Esophagus muscularis mucosa (tissue), 4 donors: ENCODE measurements at regions not wholly inside any gene's neighbourhood (a gene's known extent, or its start where the extent isn't known, plus 50 kb on each side); places are given as distances from the start of the nearest gene placed in this dataset.

Source experiments
- DNase-seq: peaks from one replicate; pipeline ENCODE4 v3.0.0-alpha.2; 2017; ENCODE audit errors: extremely low spot score
- H3K27ac ChIP-seq, 4 donors: fragments of 200-600 bp; sonication (generic); replicated peaks in 1 of 4; 1 replicate in 3 of 4; 2 replicates in 1 of 4; pipeline ENCODE4 v1.5.1; 2016 to 2019; ENCODE audit warnings: mild to moderate bottlenecking in 1 of 4
- H3K27me3 ChIP-seq, 4 donors: fragments of 200-600 bp; sonication (generic); one replicate each; pipeline versions ENCODE4 v1.5.1 to v1.6.0; 2016 to 2019
- H3K36me3 ChIP-seq, 4 donors: fragments of 200-600 bp; sonication (generic); one replicate each; pipeline ENCODE4 v1.5.1; 2016 to 2019
- H3K4me1 ChIP-seq, 4 donors: fragments of 200-600 bp; sonication (generic); one replicate each; pipeline ENCODE4 v1.5.1; 2016 to 2019
- H3K4me3 ChIP-seq, 4 donors: fragments of 200-600 bp; sonication (generic); 1 replicate in 2 of 4; 2 replicates in 2 of 4; pipeline ENCODE4 v1.5.1; 2016 to 2019; ENCODE audit warnings: mild to moderate bottlenecking in 4 of 4, moderate library complexity in 1 of 4
- H3K9me3 ChIP-seq, 4 donors: fragments of 200-600 bp; sonication (generic); 1 replicate in 3 of 4; 2 replicates in 1 of 4; pipeline ENCODE4 v1.5.1; 2016 to 2019
- EP300 ChIP-seq: sonication (generic); formaldehyde crosslinking; IDR thresholded peaks from one replicate; pipeline ENCODE4 v1.6.1; 2017; ENCODE audit warnings: antibody characterized with exemption
- POLR2A ChIP-seq: fragments of 450-650 bp; IDR thresholded peaks from one replicate; pipeline ENCODE4 v1.6.1; 2017; ENCODE audit warnings: antibody characterized with exemption, moderate library complexity, mild to moderate bottlenecking, low read depth
- POLR2AphosphoS5 ChIP-seq, 2 donors: sonication (generic); formaldehyde crosslinking; IDR thresholded peaks; one replicate each; pipeline ENCODE4 v1.6.1; 2017; ENCODE audit warnings: antibody characterized with exemption in 2 of 2
- WGBS: methylation state at CpG from one replicate; pipeline ENCODE4 v1.1.5; 2018; 5-methylcytosine and 5-hydroxymethylcytosine counted together
- intact Hi-C: fragments of 100-400 bp; cut with DNase I; formaldehyde crosslinking; loops from one replicate; pipeline ENCODE4 v1.15.1; 2023
- TF ChIP-seq, protein P1 (sequence below), 3 experiments: fragments of 200-600 bp in 2 of 3; fragments of 450-650 bp in 1 of 3; sonication (generic) in 2 of 3; IDR thresholded peaks; one replicate each; pipeline ENCODE4 v1.5.1; 2017 to 2019; ENCODE audit warnings: antibody characterized with exemption in 3 of 3, mild to moderate bottlenecking in 2 of 3, moderate library complexity in 1 of 3

DNA sequence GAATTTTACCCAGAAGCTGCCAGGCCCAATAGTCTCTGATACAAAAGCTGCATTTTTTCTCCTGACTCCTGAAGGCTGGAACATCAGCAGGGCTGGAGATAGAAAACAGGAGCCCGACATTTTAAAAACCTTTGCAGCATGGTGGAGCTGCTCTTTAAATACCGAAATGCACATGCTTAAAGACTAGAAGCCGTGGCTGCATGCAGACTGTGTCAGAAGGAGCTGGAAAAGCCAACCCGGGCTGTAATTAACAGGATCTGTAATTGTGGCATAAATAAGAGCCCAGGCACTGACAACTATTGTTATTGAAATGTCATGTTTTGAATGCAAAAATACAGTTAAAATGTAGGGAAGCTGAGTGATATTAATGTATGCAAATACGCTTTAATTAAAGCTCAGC, 304.9 kb upstream of the PLET1 start:
- 44% methylated on average over 5 of the region's 5 CpGs for WGBS
- H3K27ac ChIP-seq: peak overlapping the region in 3 of 4 donors; percentile 43 to 79 (median 70)
- intact Hi-C loops: no loop called here

DNA sequence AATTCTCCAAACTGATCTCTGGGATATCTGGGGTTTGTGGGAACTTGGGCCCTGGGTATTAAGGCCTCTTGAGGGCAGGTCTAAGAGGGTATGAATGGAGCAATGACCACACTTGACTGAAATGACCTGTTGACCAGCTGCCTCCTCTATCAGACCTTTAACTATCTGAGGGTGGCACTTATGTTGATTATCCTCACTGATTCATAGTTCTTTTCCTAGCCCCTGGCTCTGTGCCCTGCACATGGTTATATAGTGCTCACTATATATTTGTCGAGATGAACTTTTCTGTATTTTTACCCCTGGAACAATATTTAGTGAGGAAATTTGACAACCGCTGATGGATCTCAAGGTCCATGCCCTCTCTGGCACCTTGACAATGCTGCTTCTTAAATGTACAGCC, 305.5 kb upstream of the PLET1 start:
- TF ChIP-seq POLR2AphosphoS5 (IDR thresholded peaks at IDR 0.05): no peak
- TF ChIP-seq, protein P1, sequence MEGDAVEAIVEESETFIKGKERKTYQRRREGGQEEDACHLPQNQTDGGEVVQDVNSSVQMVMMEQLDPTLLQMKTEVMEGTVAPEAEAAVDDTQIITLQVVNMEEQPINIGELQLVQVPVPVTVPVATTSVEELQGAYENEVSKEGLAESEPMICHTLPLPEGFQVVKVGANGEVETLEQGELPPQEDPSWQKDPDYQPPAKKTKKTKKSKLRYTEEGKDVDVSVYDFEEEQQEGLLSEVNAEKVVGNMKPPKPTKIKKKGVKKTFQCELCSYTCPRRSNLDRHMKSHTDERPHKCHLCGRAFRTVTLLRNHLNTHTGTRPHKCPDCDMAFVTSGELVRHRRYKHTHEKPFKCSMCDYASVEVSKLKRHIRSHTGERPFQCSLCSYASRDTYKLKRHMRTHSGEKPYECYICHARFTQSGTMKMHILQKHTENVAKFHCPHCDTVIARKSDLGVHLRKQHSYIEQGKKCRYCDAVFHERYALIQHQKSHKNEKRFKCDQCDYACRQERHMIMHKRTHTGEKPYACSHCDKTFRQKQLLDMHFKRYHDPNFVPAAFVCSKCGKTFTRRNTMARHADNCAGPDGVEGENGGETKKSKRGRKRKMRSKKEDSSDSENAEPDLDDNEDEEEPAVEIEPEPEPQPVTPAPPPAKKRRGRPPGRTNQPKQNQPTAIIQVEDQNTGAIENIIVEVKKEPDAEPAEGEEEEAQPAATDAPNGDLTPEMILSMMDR (IDR thresholded peaks at IDR 0.05): no peak
- no peak for TF ChIP-seq POLR2A
- TF ChIP-seq EP300: no peak
- Histone ChIP-seq H3K4me1 (peaks cover 22 to 39% (median 33%) of the 10 kb centered on the region in 4 donors), H3K9me3 (no peaks in the 10 kb centered on the region), H3K36me3 (no peaks in the 10 kb centered on the region), H3K27me3 (no peaks in the 10 kb centered on the region), H3K27ac (peak overlapping the region in 3 of 4 donors; percentile 3 to 79 (median 70)), H3K4me3 (no peak overlapping the region)
- intact Hi-C loops: no loop called here
- 68% methylated on average over 2 of the region's 2 CpGs for WGBS
- no peak for DNase-seq

More for the DNA sequence above, 304.9 kb upstream of the PLET1 start:
- Histone ChIP-seq H3K27me3 (no peaks in the 10 kb centered on the region), H3K4me1 (peaks cover 22 to 39% (median 33%) of the 10 kb centered on the region in 4 donors), H3K4me3 (no peak overlapping the region), H3K36me3 (no peaks in the 10 kb centered on the region), H3K9me3 (no peaks in the 10 kb centered on the region)
- DNase-seq: no peak
- TF ChIP-seq, protein P1 (IDR thresholded peaks at IDR 0.05): no peak
- TF ChIP-seq POLR2A: no peak
- no peak for TF ChIP-seq EP300
- no peak for TF ChIP-seq POLR2AphosphoS5 (IDR thresholded peaks at IDR 0.05)

DNA sequence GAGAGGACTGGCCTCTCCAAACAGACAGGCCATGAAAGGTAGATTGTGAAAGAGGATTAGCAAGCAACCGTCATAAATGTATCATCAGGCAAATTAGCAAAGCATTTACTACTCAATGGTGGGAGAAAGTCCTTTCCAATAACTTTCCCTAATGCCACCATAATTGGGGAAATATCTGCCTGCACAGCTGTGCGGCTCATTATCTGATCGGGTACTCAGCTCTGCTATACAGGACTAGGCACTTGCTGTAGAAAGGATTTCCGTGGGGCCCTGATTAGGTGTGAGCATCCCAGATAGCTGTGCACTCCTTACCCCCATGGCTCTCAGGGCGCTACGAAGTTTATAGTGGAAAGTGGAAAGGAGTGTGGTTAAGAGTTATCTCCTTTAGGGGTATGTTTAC, 309.7 kb upstream of the PLET1 start:
- H3K4me3 ChIP-seq: no peak overlapping the region
- peaks cover 4 to 16% (median 13%) of the 10 kb centered on the region in 4 donors for H3K4me1 ChIP-seq
- H3K36me3 ChIP-seq: no peaks in the 10 kb centered on the region
- H3K9me3 ChIP-seq: no peaks in the 10 kb centered on the region
- no peaks in the 10 kb centered on the region for H3K27me3 ChIP-seq
- TF ChIP-seq POLR2AphosphoS5 (IDR thresholded peaks at IDR 0.05) (no peak), POLR2A (no peak), EP300 (no peak)
- TF ChIP-seq, protein P1 (IDR thresholded peaks at IDR 0.05): no peak
- no peak for DNase-seq
- H3K27ac ChIP-seq: no peak overlapping the region
- intact Hi-C loops: no loop called here
- 78% methylated on average over 6 of the region's 6 CpGs for WGBS

DNA sequence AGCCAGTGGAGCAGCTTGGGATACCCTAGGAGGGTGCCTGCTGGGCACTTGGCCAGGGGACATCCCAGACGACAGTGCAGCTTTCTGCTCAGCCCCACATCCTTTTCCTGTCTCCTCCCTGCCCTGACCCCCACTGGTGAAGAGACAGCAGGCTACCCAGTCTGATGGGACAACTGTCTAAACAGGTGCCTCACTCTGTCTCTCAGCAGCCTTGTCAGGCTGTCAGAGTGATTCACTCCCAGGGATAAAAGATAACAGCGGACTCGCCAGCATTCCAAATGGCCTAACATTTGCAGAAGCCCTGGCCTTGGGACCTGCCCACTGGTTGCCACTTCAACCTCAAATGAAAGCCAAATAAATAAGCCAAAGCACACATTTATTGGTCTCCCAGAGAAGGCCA, 318.6 kb upstream of the PLET1 start:
- Histone ChIP-seq H3K9me3 (no peaks in the 10 kb centered on the region), H3K27ac (no peak overlapping the region), H3K4me1 (peaks cover 11 to 34% (median 27%) of the 10 kb centered on the region in 4 donors), H3K4me3 (no peak overlapping the region), H3K36me3 (no peaks in the 10 kb centered on the region), H3K27me3 (no peaks in the 10 kb centered on the region)
- peak; percentile 77 for DNase-seq
- intact Hi-C loops: no loop called here
- 75% methylated on average over 3 of the region's 3 CpGs for WGBS
- TF ChIP-seq POLR2AphosphoS5 (IDR thresholded peaks at IDR 0.05) (no peak), POLR2A (no peak), EP300 (no peak)
- TF ChIP-seq, protein P1 (IDR thresholded peaks at IDR 0.05): no peak

DNA sequence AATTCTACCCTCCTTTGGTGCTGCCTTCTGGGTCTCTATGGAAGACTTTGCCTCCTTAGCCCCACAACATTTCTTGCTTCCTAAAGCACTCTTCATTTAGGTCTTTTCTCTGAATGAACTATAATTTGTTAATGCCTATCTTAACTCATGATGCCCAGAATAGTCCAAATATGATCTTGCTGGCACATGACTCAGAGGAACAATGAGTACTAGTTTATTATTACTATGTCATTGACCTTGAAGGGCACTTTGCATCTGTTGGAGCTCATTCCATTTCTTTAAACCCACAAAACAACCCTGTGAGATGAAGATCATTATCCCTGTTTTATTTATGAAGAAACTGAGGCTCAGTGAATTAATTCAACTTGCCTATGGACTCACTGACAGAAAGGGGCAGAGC, 320.2 kb upstream of the PLET1 start:
- intact Hi-C loops: loop anchor here (10.0 kb wide), 2 partner anchors 286 to 384 kb away; partner anchors contain the start of gene NCAM1
- Histone ChIP-seq H3K4me3 (no peak overlapping the region), H3K9me3 (no peaks in the 10 kb centered on the region), H3K4me1 (peaks cover 11 to 34% (median 27%) of the 10 kb centered on the region in 4 donors), H3K27me3 (no peaks in the 10 kb centered on the region), H3K27ac (peak overlapping the region; percentile 14 to 64 (median 61)), H3K36me3 (no peaks in the 10 kb centered on the region)
- TF ChIP-seq EP300 (no peak), POLR2AphosphoS5 (IDR thresholded peaks at IDR 0.05) (peak in 1 of 2 donors; percentile 31)
- peak; percentile 4 for DNase-seq
